Activated CD4-positive, alpha-beta T cell treated with anti-CD3 and anti-CD28 coated beads for 1 hour (primary cell): ENCODE measurements at regions not wholly inside any gene's neighbourhood (a gene's known extent, or its start where the extent isn't known, plus 50 kb on each side); places are given as distances from the start of the nearest gene placed in this dataset.

ENCODE experiments used
- DNase-seq: peaks from one replicate; pipeline ENCODE4 v3.0.0-alpha.2; 2020

DNA sequence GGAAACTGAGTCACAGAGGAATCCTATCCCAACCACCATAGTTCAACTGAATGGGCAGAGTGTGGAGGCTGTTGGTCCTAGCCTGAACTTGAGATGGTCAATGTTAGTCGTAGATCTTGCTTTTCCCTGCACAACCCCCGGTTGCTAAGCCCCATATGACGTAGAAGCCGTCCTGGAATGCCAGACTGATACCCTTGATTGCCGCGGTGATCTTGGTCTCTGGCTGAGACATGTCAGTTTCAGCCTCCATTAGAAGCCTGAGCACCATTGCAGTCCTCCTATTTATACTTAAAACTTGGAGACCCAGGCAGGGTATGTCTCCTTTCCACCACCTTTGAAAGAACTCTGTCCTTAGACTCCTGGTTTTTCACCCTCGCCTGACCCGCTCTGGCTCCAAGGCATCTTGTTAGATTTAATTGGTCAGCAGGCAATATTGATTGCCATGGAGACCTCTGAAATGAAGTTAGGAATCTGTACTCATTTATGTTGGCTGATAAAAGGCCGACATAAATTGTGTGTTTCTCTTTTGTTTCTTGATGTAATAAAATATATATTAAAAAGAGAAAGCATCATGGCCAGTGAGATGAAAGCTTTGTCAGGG, 53.4 kb downstream of the RPLP1 start:
- DNase-seq, result no peak

DNA sequence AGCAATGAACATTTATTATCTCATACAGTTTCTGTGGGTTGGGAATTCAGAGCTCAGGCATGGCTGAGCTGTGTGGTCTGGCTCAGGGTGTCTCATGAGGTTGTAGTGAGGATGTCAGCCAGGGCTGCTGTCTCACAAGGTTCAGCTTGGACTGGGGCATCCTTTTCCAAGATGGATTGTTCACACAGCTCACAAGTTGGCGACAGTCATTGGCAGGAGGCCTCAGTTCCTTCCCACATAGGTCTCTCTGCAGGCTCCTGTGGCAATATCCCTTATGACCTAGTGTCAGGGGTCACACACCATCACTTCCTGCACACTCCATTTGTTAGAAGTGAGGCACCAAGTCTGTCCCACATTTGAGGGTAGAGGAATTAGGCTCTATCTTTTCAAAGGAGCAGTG, 56.0 kb downstream of the RPLP1 start:
- DNase-seq, result no peak

- no peak for DNase-seq
Measured at GRCh38 chr15:69509131-69509530, 56.5 kb downstream of the RPLP1 start.

DNA sequence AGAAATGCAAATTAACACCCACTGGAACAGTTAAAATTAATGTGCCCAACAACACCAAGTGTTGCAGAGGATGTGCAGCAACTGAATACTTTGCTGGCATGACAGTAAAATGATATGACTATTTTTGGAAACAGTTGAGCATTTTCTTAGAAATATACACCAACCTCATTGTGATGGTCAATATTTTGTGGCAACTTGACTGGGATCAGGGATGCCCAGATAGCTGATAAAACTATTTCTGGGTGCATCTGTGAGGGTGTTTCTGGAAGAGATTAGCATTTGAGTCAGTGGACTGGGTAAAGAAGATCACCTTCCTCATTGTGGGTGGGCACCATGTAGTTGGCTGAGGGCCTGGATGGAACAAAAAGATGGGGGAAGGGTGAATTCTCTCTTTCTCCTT, 57.9 kb downstream of the RPLP1 start:
- no peak for DNase-seq

DNA sequence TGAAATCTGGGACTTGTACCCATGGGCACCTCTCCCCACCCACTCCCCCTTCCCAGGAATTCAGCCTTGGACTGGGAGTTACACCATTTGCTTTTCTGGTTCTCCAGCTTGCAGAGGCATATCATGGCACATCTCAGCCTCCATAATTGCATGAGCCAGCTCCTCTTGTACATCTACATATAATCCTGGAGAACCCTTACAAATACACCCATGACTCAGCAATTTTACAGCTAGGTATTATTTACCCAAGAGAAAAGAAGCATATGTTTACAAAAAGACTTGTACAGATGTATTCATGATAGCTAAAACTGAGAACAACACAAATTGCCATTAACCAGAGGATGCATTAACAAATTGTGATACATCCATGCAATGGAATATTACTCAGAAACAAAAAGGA, 58.4 kb downstream of the RPLP1 start:
- DNase-seq, result no peak

- DNase-seq, result no peak
Measured at GRCh38 chr15:69511716-69512340, 59.2 kb downstream of the RPLP1 start.

- DNase-seq, result no peak
Measured at GRCh38 chr15:69513450-69513960, 60.9 kb downstream of the RPLP1 start.

DNA sequence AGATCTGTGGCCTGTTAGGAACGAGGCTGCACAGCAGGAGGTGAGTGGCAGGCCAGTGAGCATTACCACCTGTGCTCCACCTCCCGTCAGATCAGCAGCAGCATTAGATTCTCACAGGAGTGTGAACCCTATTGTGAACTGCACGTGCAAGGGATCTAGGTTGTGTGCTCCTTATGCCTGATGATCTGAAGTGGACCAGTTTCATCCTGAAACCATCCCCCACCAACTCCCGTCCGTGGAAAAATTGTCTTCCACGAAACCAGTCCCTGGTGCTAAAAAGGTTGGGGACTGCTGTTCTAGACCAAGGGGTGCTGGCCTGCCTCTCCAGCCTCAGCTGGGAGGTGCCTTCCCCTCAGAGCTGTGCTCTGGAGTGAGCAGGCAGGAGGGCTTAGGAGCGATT, 61.4 kb downstream of the RPLP1 start:
- no peak for DNase-seq

GRCh38 chr15:69515508-69515907, 62.9 kb downstream of the RPLP1 start:
- DNase-seq, result no peak

DNA sequence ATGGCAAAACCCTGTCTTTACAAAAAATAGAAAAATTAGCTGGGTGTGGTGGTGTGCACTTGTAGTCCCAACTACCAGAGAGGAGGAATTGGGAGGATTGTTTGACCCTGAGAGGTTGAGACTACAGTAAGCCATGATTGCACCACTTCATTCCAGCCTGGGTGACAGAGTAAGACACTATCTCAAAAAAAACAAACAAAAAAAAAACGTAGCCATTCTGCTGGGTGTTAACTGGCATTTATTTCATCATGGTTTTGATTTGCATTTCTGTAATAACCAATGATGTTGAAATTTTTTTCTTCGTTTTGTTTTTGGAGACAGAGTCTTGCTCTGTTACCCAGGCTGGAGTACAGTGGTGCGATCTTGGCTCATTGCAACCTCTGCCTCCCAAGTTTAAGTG, 63.3 kb downstream of the RPLP1 start:
- no peak for DNase-seq

DNA sequence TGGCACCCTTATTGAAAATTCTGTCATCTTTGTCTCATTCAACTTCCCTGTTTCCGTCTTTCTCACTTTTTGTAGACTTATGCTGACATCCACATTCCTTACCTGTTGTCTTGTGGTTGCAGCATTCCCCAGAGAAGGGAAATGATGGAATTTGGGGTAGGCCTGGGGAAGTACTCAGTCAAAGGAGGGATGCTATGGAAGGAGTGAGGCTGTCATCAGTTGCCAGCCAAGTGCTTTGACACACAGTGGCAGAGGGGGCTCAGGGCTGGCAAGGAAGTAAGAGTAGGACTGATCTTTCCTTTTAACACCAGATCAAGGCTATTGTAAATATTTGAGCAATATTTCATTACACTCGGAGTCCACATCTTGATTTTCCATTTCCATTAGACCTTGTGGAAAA, 64.4 kb downstream of the RPLP1 start:
- no peak for DNase-seq

GRCh38 chr15:69518806-69519205, 66.2 kb downstream of the RPLP1 start:
- DNase-seq, result no peak

- DNase-seq, result no peak
Measured at GRCh38 chr15:69520067-69520466, 67.4 kb downstream of the RPLP1 start.

GRCh38 chr15:69522361-69522760, 69.7 kb downstream of the RPLP1 start:
- no peak for DNase-seq

- peak; percentile 49 for DNase-seq
Measured at GRCh38 chr15:69523010-69524001, 70.7 kb downstream of the RPLP1 start.

DNA sequence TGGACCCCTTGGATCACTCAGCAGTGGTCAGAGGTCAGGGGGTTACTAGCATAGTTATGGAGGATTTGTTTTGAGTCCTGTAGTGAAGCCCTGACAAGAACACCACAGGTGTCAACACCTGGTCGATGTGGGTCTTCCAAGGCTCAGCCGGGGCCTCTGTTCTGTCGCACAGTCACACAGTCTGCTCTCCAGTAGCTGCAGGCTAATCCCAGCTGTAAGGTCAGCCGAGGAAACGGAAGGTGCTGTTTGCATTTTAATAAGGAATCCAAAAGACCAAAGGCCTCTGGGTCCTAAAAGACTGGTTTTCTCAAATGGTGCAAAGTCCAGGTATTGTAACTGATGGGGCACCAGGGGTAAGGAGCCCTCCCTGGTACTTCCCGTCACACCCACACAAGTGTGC, 71.7 kb downstream of the RPLP1 start:
- no peak for DNase-seq

DNA sequence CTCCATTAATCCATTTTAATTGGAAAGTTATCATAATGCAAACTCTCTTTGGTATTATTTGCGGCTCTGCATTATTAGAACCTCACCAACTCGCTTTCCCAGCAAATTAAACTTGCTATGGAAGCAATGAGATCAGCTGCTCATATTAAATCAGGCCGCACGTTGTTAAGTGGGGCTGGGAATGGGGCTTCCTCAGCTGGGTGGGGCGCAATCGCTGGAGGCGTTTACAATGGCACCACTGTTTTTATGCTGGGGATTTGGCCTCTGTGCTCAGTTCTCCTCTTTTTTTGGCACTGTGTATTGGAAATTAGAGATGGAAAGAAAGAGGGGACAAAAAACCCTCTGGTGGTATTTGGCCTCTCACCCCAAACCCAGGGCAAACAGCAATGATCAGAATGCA, 72.2 kb downstream of the RPLP1 start:
- DNase-seq, result no peak

DNA sequence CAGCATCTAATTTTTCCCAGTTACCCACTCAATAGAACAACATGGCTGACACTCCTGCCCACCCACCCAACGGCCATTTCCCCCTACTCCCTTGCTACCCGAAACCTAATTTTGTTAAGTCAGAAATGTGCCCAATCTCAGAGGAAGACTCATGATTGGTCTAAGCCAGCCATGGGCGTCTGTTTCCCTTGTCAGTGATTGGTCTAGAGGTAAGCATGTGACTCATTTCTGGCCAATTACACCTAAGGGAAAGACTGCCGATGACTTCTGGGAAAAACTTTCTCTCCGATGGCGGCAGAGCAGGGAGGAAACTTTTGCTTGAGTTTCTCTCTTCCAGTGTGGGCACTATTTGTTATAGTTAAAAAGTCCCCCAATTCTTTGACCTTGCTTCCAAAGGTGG, 72.9 kb downstream of the RPLP1 start:
- DNase-seq, result no peak

GRCh38 chr15:69526081-69527061, 73.8 kb downstream of the RPLP1 start:
- DNase-seq, result no peak

DNA sequence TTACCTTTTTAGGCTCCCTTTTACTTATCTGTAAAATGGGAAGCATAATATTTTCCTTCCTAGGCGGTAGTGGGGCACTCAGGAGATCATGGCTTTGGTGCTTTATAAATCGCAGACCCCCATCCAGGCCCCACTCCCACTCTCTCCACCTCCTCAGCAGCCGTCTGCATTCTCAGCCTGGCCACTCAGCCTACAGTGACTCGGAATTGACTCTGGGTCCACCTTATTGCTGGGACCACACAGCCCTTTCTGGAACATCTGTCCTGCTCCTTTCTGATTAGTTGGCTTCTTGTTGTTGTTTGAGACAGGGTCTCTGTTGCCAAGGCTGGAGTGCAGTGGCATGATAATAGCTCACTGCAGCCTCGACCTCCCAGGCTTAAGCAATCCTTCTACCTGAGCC, 76.5 kb downstream of the RPLP1 start:
- no peak for DNase-seq

GRCh38 chr15:69529961-69530633, 77.5 kb downstream of the RPLP1 start:
- DNase-seq, result no peak
